Ascending aorta (tissue), 2 donors: ENCODE measurements at regions not wholly inside any gene's neighbourhood (a gene's known extent, or its start where the extent isn't known, plus 50 kb on each side); places are given as distances from the start of the nearest gene placed in this dataset.
A peak's percentile ranks its signal among the peaks of the same experiment; 100 is the strongest.

Experiments used
- DNase-seq, 2 donors: peaks; one replicate each; pipeline ENCODE4 v3.0.0-alpha.2; 2019; ENCODE audit warnings: low spot score in 2 of 2
- H3K27ac ChIP-seq, 2 donors: fragments of 200-600 bp; sonication (generic); one replicate each; pipeline ENCODE4 v1.5.1; 2016 to 2017; ENCODE audit warnings: mild to moderate bottlenecking in 1 of 2
- H3K27me3 ChIP-seq: fragments of 200-600 bp; sonication (generic); one replicate; pipeline ENCODE4 v1.5.1; 2017
- H3K36me3 ChIP-seq, 2 donors: fragments of 200-600 bp; sonication (generic); one replicate each; pipeline ENCODE4 v1.5.1; 2016
- H3K4me1 ChIP-seq, 2 donors: fragments of 200-600 bp; sonication (generic); one replicate each; pipeline ENCODE4 v1.5.1; 2016 to 2017; ENCODE audit warnings: mild to moderate bottlenecking in 1 of 2
- H3K4me3 ChIP-seq, 2 donors: fragments of 200-600 bp; sonication (generic); one replicate each; pipeline ENCODE4 v1.5.1; 2016 to 2017; ENCODE audit warnings: mild to moderate bottlenecking in 1 of 2
- H3K9me3 ChIP-seq, 2 donors: fragments of 200-600 bp; sonication (generic); one replicate each; pipeline ENCODE4 v1.5.1; 2016
- CTCF ChIP-seq, 3 experiments: fragments of 200-600 bp in 2 of 3; fragments of 450-650 bp in 1 of 3; sonication (generic) in 2 of 3; IDR thresholded peaks; one replicate each; pipeline ENCODE4 v1.5.1; 2016 to 2019; ENCODE audit warnings: antibody characterized with exemption in 3 of 3, mild to moderate bottlenecking in 1 of 3, moderate library complexity in 1 of 3
- intact Hi-C: fragments of 100-400 bp; cut with DNase I; formaldehyde crosslinking; loops from one replicate; pipeline ENCODE4 v1.15.1; 2023

- H3K9me3 ChIP-seq, result no peaks in the 10 kb centered on the region
- H3K4me1 ChIP-seq, result peaks cover 2 to 15% of the 10 kb centered on the region in 2 donors
- no peak for DNase-seq
- no peaks in the 10 kb centered on the region for H3K27me3 ChIP-seq
- no peak for TF ChIP-seq CTCF (IDR thresholded peaks at IDR 0.05)
- intact Hi-C loops, result loop anchor here (2.0 kb wide), 1 partner anchor 213 kb away; no protein-coding TSS in a partner anchor
- H3K4me3 ChIP-seq, result no peak overlapping the region
- H3K27ac ChIP-seq, result peak overlapping the region; percentile 53 to 74
- no peaks in the 10 kb centered on the region for H3K36me3 ChIP-seq
These were observed 57.4 kb upstream of the SORBS2 start for GRCh38 chr4:185869427-185869826.

- DNase-seq, result no peak
- no peaks in the 10 kb centered on the region for H3K27me3 ChIP-seq
- no peak for TF ChIP-seq CTCF (IDR thresholded peaks at IDR 0.05)
- no peaks in the 10 kb centered on the region for H3K36me3 ChIP-seq
- no peak overlapping the region for H3K27ac ChIP-seq
- no peak overlapping the region for H3K4me3 ChIP-seq
- peaks cover 2 to 15% of the 10 kb centered on the region in 2 donors for H3K4me1 ChIP-seq
- intact Hi-C loops, result no loop called here
- H3K9me3 ChIP-seq, result no peaks in the 10 kb centered on the region
These were observed 58.4 kb upstream of the SORBS2 start for GRCh38 chr4:185870366-185870765.

GRCh38 chr4:185872747-185873380, 60.9 kb upstream of the SORBS2 start:
- TF ChIP-seq CTCF (IDR thresholded peaks at IDR 0.05), result no peak
- Histone ChIP-seq H3K4me1 (peaks cover 2 to 12% of the 10 kb centered on the region in 2 donors), H3K36me3 (no peaks in the 10 kb centered on the region), H3K27ac (no peak overlapping the region), H3K27me3 (no peaks in the 10 kb centered on the region), H3K9me3 (no peaks in the 10 kb centered on the region), H3K4me3 (no peak overlapping the region)
- no peak for DNase-seq
- intact Hi-C loops, result no loop called here

- no peak for TF ChIP-seq CTCF (IDR thresholded peaks at IDR 0.05)
- H3K4me1 ChIP-seq, result no peaks in the 10 kb centered on the region
- intact Hi-C loops, result no loop called here
- no peak for DNase-seq
- no peaks in the 10 kb centered on the region for H3K27me3 ChIP-seq
- no peaks in the 10 kb centered on the region for H3K9me3 ChIP-seq
- H3K36me3 ChIP-seq, result no peaks in the 10 kb centered on the region
- no peak overlapping the region for H3K27ac ChIP-seq
- H3K4me3 ChIP-seq, result no peak overlapping the region
These were observed 62.7 kb upstream of the SORBS2 start for GRCh38 chr4:185874516-185875230.

GRCh38 chr4:185875316-185875907, 63.4 kb upstream of the SORBS2 start:
- H3K27me3 ChIP-seq, result no peaks in the 10 kb centered on the region

More at GRCh38 chr4:185875316-185875907, 63.4 kb upstream of the SORBS2 start:
- Histone ChIP-seq H3K36me3 (no peaks in the 10 kb centered on the region), H3K9me3 (no peaks in the 10 kb centered on the region), H3K4me3 (no peak overlapping the region), H3K27ac (no peak overlapping the region), H3K4me1 (no peaks in the 10 kb centered on the region)
- DNase-seq, result no peak
- intact Hi-C loops, result no loop called here
- TF ChIP-seq CTCF (IDR thresholded peaks at IDR 0.05), result no peak
